BJ (cell line): ENCODE measurements at regions not wholly inside any gene's neighbourhood (a gene's known extent, or its start where the extent isn't known, plus 50 kb on each side); places are given as distances from the start of the nearest gene placed in this dataset.

Experiments
- CTCF ChIA-PET: fragments of 350-600 bp; formaldehyde crosslinking; extraction: SDS; loops from one replicate; lab custom pipeline; 2021; ENCODE audit warnings: antibody characterized with exemption, inconsistent platforms; lab: Yijun Ruan, JAX
- POLR2A ChIA-PET: fragments of 300-600 bp; sonication (Branson Sonifier 250); formaldehyde crosslinking; extraction: SDS; loops from one replicate; lab custom pipeline; 2021; ENCODE audit warnings: antibody characterized with exemption; lab: Charles Lee
- DNase-seq: peaks from one replicate; pipeline ENCODE4 v3.0.0-alpha.2; 2011; ENCODE audit warnings: low read depth
- H3K27me3 ChIP-seq: 2 replicates; pipeline ENCODE4 v1.6.0; 2011; ENCODE audit warnings: low read length; ENCODE audit not compliant: control insufficient read depth, insufficient read depth
- H3K36me3 ChIP-seq: 2 replicates; pipeline ENCODE4 v1.5.1; 2011; ENCODE audit warnings: low read length; ENCODE audit not compliant: control insufficient read depth, insufficient read depth
- H3K4me3 ChIP-seq: 2 replicates; pipeline ENCODE4 v1.5.1; 2011; ENCODE audit warnings: low read depth, mild to moderate bottlenecking, control low read depth, low read length
- CTCF ChIP-seq: IDR thresholded peaks from 2 replicates; pipeline ENCODE4 v1.5.1; 2011; ENCODE audit warnings: low read depth, mild to moderate bottlenecking, control low read depth, inconsistent platforms, low read length, moderate library complexity; ENCODE audit not compliant: insufficient read depth

GRCh38 chr10:120016906-120017305, 124.4 kb downstream of the SEC23IP start:
- Histone ChIP-seq H3K36me3 (no peaks in the 10 kb centered on the region), H3K4me3 (no peak overlapping the region), H3K27me3 (no peaks in the 10 kb centered on the region)
- ChIA-PET CTCF (no interaction called here), POLR2A (no interaction called here)
- DNase-seq: no peak
- no peak for TF ChIP-seq CTCF

GRCh38 chr10:120017733-120018417, 125.3 kb downstream of the SEC23IP start:
- TF ChIP-seq CTCF: no peak
- DNase-seq: no peak
- CTCF ChIA-PET: interaction anchor here (0.7 kb wide), 1 partner anchor 739 kb away, joined by 3 read pairs; no protein-coding TSS in a partner anchor
- H3K27me3 ChIP-seq: no peaks in the 10 kb centered on the region
- no peak overlapping the region for H3K4me3 ChIP-seq
- H3K36me3 ChIP-seq: no peaks in the 10 kb centered on the region
- POLR2A ChIA-PET: no interaction called here

DNA sequence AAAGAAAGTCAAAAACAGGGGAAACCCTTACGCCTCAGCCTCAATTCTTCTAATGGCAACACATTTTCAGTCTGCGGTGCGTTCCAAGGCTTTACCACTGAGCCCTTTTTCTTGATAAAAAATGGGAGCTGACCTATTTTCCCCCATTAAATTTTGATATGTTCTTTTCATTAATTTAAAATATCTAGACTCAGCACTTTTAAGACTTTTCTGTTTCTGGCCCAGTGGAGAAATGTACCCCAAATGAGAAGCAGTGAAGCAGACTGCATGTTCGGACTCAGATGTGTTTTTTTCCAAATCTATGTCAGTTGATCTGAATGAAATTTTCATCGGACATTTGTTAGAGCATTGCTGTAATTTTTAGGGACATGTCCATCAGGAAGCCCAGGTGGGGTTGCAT, 126.2 kb downstream of the SEC23IP start:
- Histone ChIP-seq H3K36me3 (no peaks in the 10 kb centered on the region), H3K27me3 (no peaks in the 10 kb centered on the region), H3K4me3 (no peak overlapping the region)
- ChIA-PET POLR2A (no interaction called here), CTCF (no interaction called here)
- DNase-seq: no peak
- TF ChIP-seq CTCF: no peak

GRCh38 chr10:120019568-120019967, 127.0 kb downstream of the SEC23IP start:
- no peak for DNase-seq
- no peak overlapping the region for H3K4me3 ChIP-seq
- H3K27me3 ChIP-seq: no peaks in the 10 kb centered on the region
- ChIA-PET CTCF (no interaction called here), POLR2A (no interaction called here)
- H3K36me3 ChIP-seq: no peaks in the 10 kb centered on the region
- TF ChIP-seq CTCF: no peak

GRCh38 chr10:120022357-120022756, 129.8 kb downstream of the SEC23IP start:
- no peaks in the 10 kb centered on the region for H3K36me3 ChIP-seq
- POLR2A ChIA-PET: no interaction called here
- TF ChIP-seq CTCF: no peak
- no peaks in the 10 kb centered on the region for H3K27me3 ChIP-seq
- no peak overlapping the region for H3K4me3 ChIP-seq
- CTCF ChIA-PET: no interaction called here
- DNase-seq: no peak
